ENCODE measurements at regions not wholly inside any gene's neighbourhood (a gene's known extent, or its start where the extent isn't known, plus 50 kb on each side); places are given as distances from the start of the nearest gene placed in this dataset.

DNA sequence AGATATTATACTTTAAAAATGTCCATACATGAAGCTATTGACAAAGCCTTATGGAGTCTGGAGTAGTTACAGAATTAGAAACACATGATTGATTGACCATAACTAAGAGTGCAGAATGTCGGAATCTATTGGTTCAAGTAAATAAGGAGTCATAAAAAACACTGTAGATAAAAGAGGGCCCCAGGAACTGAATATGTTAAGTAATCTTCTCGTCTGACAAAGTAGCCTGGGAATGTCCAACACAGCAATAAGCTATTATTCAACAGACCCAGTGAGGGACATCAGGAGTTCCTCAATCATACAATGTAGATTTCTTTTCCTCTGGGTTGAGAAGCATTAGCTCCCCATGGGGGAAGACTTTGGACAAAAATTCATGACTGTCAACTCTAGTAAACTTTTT lies 782.0 kb downstream of the SUGCT start:
- no peak overlapping the region for H3K27ac ChIP-seq (ENCODE audit: insufficient read length, low read depth, low read length)
- no peak overlapping the region for H3K4me2 ChIP-seq (ENCODE audit: insufficient read depth, insufficient read length, low read length)

More for the DNA sequence above, 782.0 kb downstream of the SUGCT start:
- Histone ChIP-seq H3K27me3 (ENCODE audit: insufficient read depth, low read length) (no peaks in the 10 kb centered on the region), H3K4me1 (ENCODE audit: insufficient read depth, low read length) (no peaks in the 10 kb centered on the region), H3K4ac (ENCODE audit: low read depth, low read length) (no peak overlapping the region), H4K8ac (replicated peaks; ENCODE audit: insufficient read length, low read depth, low read length) (no peak overlapping the region), H3K56ac (ENCODE audit: insufficient read length, low read depth, low read length) (no peak overlapping the region), H4K20me1 (ENCODE audit: control insufficient read depth, insufficient read depth, insufficient read length) (no peaks in the 10 kb centered on the region), H2BK20ac (ENCODE audit: low read depth, low read length, poor library complexity, severe bottlenecking) (no peak overlapping the region), H2AFZ (ENCODE audit: low read length) (no peak overlapping the region), H3K9ac (ENCODE audit: extremely low read depth, insufficient read length, low read length) (no peak overlapping the region), H2BK15ac (ENCODE audit: low read depth, low read length) (no peak overlapping the region), H4K91ac (ENCODE audit: insufficient read length, low read depth, low read length) (no peak overlapping the region), H3K18ac (ENCODE audit: insufficient read length, low read depth, low read length) (no peak overlapping the region), H3K14ac (ENCODE audit: insufficient read depth, low read length) (no peak overlapping the region), H2BK12ac (ENCODE audit: insufficient read length, low read depth, low read length) (no peak overlapping the region), H2BK5ac (ENCODE audit: insufficient read length, low read length) (no peak overlapping the region), H3K23ac (ENCODE audit: insufficient read length, low read depth, low read length) (no peak overlapping the region), H2BK120ac (ENCODE audit: low read depth, low read length, poor library complexity, severe bottlenecking) (no peak overlapping the region), H3T11ph (ENCODE audit: low read length) (no peak overlapping the region), H4K5ac (ENCODE audit: insufficient read length, low read depth, low read length) (no peak overlapping the region), H3K23me2 (ENCODE audit: insufficient read length, low read depth, low read length, poor library complexity, severe bottlenecking) (no peaks in the 10 kb centered on the region), H3K9me3 (ENCODE audit: control insufficient read depth, low read depth, low read length) (no peaks in the 10 kb centered on the region), H3K79me1 (ENCODE audit: insufficient read depth, low read depth, low read length, poor library complexity, severe bottlenecking) (no peaks in the 10 kb centered on the region), H2AK5ac (ENCODE audit: insufficient read length, low read length) (no peak overlapping the region), H3K79me2 (ENCODE audit: insufficient read depth, low read length) (no peaks in the 10 kb centered on the region)
- DNase-seq = no peak
- no CpG with 5 or more reads among the region's 2 CpGs for WGBS (ENCODE audit: extremely low coverage, insufficient read length, low lambda C conversion rate)
- no peaks in the 10 kb centered on the region for H3K9me3 Mint-ChIP-seq
- H3K4me3 Mint-ChIP-seq = no peak overlapping the region
- H3K4me1 Mint-ChIP-seq = no peaks in the 10 kb centered on the region
- H3K36me3 Mint-ChIP-seq (ENCODE audit: insufficient read depth in 1 of 3, low read depth in 3 of 3) = no peaks in the 10 kb centered on the region
- TF ChIP-seq, protein P1, sequence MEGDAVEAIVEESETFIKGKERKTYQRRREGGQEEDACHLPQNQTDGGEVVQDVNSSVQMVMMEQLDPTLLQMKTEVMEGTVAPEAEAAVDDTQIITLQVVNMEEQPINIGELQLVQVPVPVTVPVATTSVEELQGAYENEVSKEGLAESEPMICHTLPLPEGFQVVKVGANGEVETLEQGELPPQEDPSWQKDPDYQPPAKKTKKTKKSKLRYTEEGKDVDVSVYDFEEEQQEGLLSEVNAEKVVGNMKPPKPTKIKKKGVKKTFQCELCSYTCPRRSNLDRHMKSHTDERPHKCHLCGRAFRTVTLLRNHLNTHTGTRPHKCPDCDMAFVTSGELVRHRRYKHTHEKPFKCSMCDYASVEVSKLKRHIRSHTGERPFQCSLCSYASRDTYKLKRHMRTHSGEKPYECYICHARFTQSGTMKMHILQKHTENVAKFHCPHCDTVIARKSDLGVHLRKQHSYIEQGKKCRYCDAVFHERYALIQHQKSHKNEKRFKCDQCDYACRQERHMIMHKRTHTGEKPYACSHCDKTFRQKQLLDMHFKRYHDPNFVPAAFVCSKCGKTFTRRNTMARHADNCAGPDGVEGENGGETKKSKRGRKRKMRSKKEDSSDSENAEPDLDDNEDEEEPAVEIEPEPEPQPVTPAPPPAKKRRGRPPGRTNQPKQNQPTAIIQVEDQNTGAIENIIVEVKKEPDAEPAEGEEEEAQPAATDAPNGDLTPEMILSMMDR (conservative IDR thresholded peaks at IDR 0.05) = no peak
- no peaks in the 10 kb centered on the region for H3K27me3 Mint-ChIP-seq (ENCODE audit: low read depth)
- H3K27ac Mint-ChIP-seq = no peak overlapping the region

All from H9 (cell line).